ENCODE measurements at regions not wholly inside any gene's neighbourhood (a gene's known extent, or its start where the extent isn't known, plus 50 kb on each side); places are given as distances from the start of the nearest gene placed in this dataset.

- peak; percentile 20 for TF ChIP-seq POLR2A (IDR thresholded peaks at IDR 0.05)
- no peak for TF ChIP-seq CTCF (IDR thresholded peaks at IDR 0.05)
- TF ChIP-seq EP300 (IDR thresholded peaks at IDR 0.05) = no peak
Observed at GRCh38 chr20:53660078-53660909, 66.7 kb upstream of the ZNF217 start.
